ENCODE measurements at regions not wholly inside any gene's neighbourhood (a gene's known extent, or its start where the extent isn't known, plus 50 kb on each side); places are given as distances from the start of the nearest gene placed in this dataset.

DNA sequence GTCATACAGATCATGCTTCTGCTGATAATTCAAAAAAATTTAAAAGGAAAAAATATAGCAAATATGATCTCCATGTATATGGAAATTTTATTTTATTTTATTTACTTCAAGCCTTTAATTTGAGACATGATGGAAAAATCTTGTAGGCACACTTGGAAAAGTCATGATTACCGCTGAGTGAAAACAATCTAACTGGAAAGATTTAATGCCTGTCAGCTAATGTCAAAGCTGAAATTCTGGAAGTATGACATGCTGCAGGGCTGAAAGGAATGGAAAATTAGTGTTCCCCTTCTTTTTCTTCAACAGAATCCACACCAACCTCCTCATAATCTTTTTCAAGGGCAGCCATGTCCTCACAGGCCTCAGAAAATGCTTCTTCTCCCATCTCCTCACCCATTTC, 58.2 kb downstream of the RPRM start:
- H3K27ac ChIP-seq = no peak overlapping the region
- no peak for TF ChIP-seq POLR2A (IDR thresholded peaks at IDR 0.05)
- no peak for TF ChIP-seq CTCF (IDR thresholded peaks at IDR 0.05)
- no peak for TF ChIP-seq POLR2AphosphoS5 (IDR thresholded peaks at IDR 0.05)
- no peak for DNase-seq (ENCODE audit: low spot score in 2 of 2)
- no peaks in the 10 kb centered on the region for H3K27me3 ChIP-seq
- intact Hi-C loops (cut with DNase I; ENCODE audit: low total_unique reads) = no loop called here
- no peaks in the 10 kb centered on the region for H3K4me1 ChIP-seq
- no peaks in the 10 kb centered on the region for H3K9me3 ChIP-seq
- H3K4me3 ChIP-seq = no peak overlapping the region
- no peaks in the 10 kb centered on the region for H3K36me3 ChIP-seq

DNA sequence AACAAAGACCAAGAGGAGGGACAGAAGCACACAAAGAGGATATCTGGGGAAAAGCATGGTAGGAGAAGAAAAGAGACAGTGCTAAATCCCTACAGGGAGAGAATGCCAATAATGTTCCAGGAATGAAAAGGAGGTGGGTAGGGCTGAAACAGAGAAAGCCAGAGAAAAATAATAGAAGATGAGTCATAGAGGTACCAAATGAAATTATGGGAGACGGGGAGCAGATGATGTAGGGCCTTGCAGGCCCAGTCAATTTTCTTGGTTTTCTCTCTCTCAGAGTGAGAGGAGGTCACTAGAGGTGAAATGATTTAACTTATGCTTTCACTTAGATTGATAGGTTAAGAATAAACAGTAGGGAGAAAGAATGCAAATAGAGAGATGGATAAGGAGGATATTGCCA, 61.5 kb downstream of the RPRM start:
- TF ChIP-seq POLR2AphosphoS5 (IDR thresholded peaks at IDR 0.05) (no peak), POLR2A (IDR thresholded peaks at IDR 0.05) (no peak), CTCF (IDR thresholded peaks at IDR 0.05) (no peak)
- H3K9me3 ChIP-seq = no peaks in the 10 kb centered on the region
- intact Hi-C loops (cut with DNase I; ENCODE audit: low total_unique reads) = no loop called here
- H3K27me3 ChIP-seq = no peaks in the 10 kb centered on the region
- H3K27ac ChIP-seq = no peak overlapping the region
- no peak overlapping the region for H3K4me3 ChIP-seq
- H3K4me1 ChIP-seq = no peaks in the 10 kb centered on the region
- H3K36me3 ChIP-seq = no peaks in the 10 kb centered on the region
- DNase-seq (ENCODE audit: low spot score in 2 of 2) = no peak

GRCh38 chr2:153416071-153416470, 62.5 kb downstream of the RPRM start:
- intact Hi-C loops (cut with DNase I; ENCODE audit: low total_unique reads) = no loop called here
- DNase-seq (ENCODE audit: low spot score in 2 of 2) = no peak

DNA sequence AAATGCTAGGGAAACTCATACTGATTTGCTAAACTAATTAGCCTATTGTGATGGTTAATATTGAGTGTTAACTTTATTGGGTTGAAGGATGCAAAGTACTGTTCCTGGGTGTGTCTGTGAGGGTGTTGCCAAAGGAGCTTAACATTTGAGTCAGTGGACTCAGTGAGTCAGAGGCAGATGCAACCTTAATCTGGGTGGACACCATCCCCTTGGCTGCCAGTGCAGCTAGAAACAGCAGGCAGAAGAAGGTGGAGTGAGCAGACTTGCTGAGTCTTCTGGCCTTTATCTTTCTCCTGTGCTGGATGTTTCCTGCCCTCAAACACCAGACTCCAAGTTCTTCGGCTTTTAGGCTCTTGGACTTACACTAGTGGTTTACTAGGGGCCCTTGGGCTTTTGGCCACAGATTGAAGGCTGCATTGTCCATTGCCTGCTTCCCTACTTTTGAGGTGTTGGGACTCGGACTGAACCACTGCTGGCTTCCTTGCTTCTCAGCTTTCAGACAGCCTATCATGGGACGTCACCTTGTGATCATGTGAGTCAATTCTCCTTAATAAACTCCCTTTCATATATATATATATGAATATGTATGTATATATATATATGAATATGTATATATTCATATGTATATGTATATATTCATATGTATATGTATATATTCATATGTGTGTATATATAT, 69.7 kb downstream of the RPRM start:
- Histone ChIP-seq H3K27me3 (no peaks in the 10 kb centered on the region), H3K36me3 (no peaks in the 10 kb centered on the region), H3K9me3 (no peaks in the 10 kb centered on the region), H3K27ac (no peak overlapping the region), H3K4me3 (peak overlapping the region in 1 of 3 donors; percentile 14), H3K4me1 (no peaks in the 10 kb centered on the region)
- intact Hi-C loops (cut with DNase I; ENCODE audit: low total_unique reads) = no loop called here
- TF ChIP-seq POLR2A (IDR thresholded peaks at IDR 0.05) = no peak
- TF ChIP-seq CTCF (IDR thresholded peaks at IDR 0.05) = no peak
- no peak for TF ChIP-seq POLR2AphosphoS5 (IDR thresholded peaks at IDR 0.05)
- no peak for DNase-seq (ENCODE audit: low spot score in 2 of 2)

More at GRCh38 chr2:153416071-153416470, 62.5 kb downstream of the RPRM start:
- Histone ChIP-seq H3K4me3 (no peak overlapping the region), H3K4me1 (no peaks in the 10 kb centered on the region), H3K36me3 (no peaks in the 10 kb centered on the region), H3K9me3 (no peaks in the 10 kb centered on the region), H3K27ac (no peak overlapping the region), H3K27me3 (no peaks in the 10 kb centered on the region)
- TF ChIP-seq POLR2A (IDR thresholded peaks at IDR 0.05) (no peak), CTCF (IDR thresholded peaks at IDR 0.05) (no peak), POLR2AphosphoS5 (IDR thresholded peaks at IDR 0.05) (no peak)

GRCh38 chr2:153405196-153405595, 73.4 kb downstream of the RPRM start:
- no peak for DNase-seq (ENCODE audit: low spot score in 2 of 2)
- Histone ChIP-seq H3K4me3 (no peak overlapping the region), H3K9me3 (no peaks in the 10 kb centered on the region), H3K36me3 (no peaks in the 10 kb centered on the region), H3K27ac (no peak overlapping the region), H3K4me1 (no peaks in the 10 kb centered on the region), H3K27me3 (no peaks in the 10 kb centered on the region)
- TF ChIP-seq CTCF (IDR thresholded peaks at IDR 0.05) (no peak), POLR2AphosphoS5 (IDR thresholded peaks at IDR 0.05) (no peak), POLR2A (IDR thresholded peaks at IDR 0.05) (no peak)
- intact Hi-C loops (cut with DNase I; ENCODE audit: low total_unique reads) = no loop called here
